Large intestine (tissue), 3 donors: ENCODE measurements at regions not wholly inside any gene's neighbourhood (a gene's known extent, or its start where the extent isn't known, plus 50 kb on each side); places are given as distances from the start of the nearest gene placed in this dataset.

Experiments
- DNase-seq, 2 donors: peaks; one replicate each; pipeline versions ENCODE4 v3.0.0 to v3.0.0-alpha.2; 2013
- H3K27ac ChIP-seq: one replicate; pipeline ENCODE4 v1.5.1; 2013; ENCODE audit warnings: low read length
- H3K27me3 ChIP-seq: 2 replicates; pipeline ENCODE4 v1.6.1; 2013; ENCODE audit warnings: low read length; ENCODE audit not compliant: control insufficient read depth, insufficient read depth
- H3K36me3 ChIP-seq: 2 replicates; pipeline ENCODE4 v1.6.1; 2013; ENCODE audit warnings: low read length; ENCODE audit not compliant: control insufficient read depth, insufficient read depth
- H3K4me1 ChIP-seq: one replicate; pipeline ENCODE4 v1.6.1; 2013; ENCODE audit warnings: low read length; ENCODE audit not compliant: control insufficient read depth, insufficient read depth
- H3K4me3 ChIP-seq: one replicate; pipeline ENCODE4 v1.5.1; 2013; ENCODE audit warnings: low read length
- H3K9me3 ChIP-seq: one replicate; pipeline ENCODE4 v1.6.1; 2013; ENCODE audit warnings: mild to moderate bottlenecking, low read depth, low read length, moderate library complexity; ENCODE audit not compliant: control insufficient read depth
- WGBS: methylation state at CpG from one replicate; pipeline ENCODE4 v1.1.5; 2013; ENCODE audit warnings: low lambda C conversion rate; ENCODE audit not compliant: insufficient coverage; 5-methylcytosine and 5-hydroxymethylcytosine counted together

DNA sequence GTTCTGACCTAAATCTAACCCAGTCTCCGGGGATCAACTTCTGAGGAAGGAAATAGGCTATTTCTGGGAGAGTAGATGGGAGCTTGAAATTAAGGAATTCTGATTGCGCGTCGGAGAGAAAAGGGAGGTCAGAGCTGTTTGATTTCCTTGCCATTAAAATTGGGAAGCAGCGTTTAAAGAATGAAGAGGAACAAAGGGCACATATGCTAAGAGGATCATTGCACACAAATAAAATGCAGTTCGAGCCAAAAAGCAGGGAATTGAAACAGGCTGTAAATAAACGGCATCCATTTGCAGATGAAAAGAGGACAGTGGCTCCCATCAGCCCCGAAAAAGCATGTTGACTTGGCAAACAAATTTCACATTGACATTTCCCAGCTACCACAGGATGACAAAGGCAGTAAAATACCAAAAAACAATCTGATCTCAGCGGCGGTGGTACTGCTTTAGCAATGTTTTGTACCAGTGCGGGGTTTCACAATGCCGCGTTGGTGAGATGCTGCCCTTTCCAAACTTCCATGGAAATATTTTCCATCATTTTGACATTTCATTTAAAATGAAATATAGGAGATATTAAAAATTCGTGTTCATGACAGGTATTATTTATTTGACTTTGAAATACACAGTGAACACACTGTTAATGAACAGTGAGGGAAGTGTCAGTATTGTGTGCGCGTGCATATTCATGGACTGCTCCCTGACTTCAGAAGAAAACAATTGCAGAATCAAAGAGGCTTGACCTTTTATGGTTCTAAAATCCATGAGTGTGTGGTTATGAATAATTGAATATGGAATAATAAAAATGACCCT is 108.8 kb downstream of the SQOR start:
- Histone ChIP-seq H3K27ac (no peak overlapping the region), H3K36me3 (no peaks in the 10 kb centered on the region), H3K9me3 (no peaks in the 10 kb centered on the region), H3K27me3 (peaks cover 12% of the 10 kb centered on the region), H3K4me1 (no peaks in the 10 kb centered on the region), H3K4me3 (no peak overlapping the region)
- 65% methylated on average over 8 of the region's 16 CpGs for WGBS
- DNase-seq, result no peak

DNA sequence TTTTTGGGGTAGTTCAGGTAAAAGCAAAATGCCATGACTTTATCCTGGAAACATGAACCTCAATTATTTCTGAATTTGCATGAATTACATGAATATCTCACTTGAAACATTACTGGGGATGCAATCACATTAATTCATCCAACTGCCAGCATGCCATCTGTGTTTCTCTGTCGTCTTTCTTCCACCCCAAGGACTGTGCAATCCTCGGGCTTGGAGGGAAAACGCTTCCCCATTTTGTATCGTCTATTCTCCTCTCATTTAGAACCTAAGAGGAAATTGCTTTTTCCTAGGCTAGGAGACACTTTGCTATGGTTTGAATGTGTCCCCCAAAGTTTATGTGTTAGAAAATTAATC is 109.4 kb downstream of the SQOR start:
- Histone ChIP-seq H3K27me3 (peaks cover 12% of the 10 kb centered on the region), H3K4me1 (no peaks in the 10 kb centered on the region), H3K9me3 (no peaks in the 10 kb centered on the region), H3K36me3 (no peaks in the 10 kb centered on the region), H3K4me3 (no peak overlapping the region), H3K27ac (no peak overlapping the region)
- 80% methylated on average over 1 of the region's 4 CpGs for WGBS
- DNase-seq, result no peak

DNA sequence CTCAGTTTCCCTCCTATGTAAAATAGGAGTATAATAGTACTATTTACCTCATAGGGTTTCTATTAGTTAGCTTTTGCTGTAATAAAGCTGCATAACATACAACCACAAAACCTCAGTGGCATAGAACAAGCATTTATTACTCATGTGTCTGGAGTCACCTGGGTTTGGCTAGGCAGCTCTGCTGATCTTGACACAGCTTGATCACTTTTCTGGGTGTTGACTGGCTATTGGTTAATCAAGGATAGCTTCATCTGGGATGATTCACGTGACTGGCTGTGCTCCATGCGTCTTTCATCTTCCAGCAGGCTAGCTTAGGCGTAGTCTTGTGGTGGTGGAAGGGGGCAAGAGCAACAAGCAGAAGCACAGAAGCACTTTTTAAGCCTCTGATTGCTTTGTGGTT is 112.6 kb downstream of the SQOR start:
- Histone ChIP-seq H3K4me1 (no peaks in the 10 kb centered on the region), H3K27ac (no peak overlapping the region), H3K9me3 (no peaks in the 10 kb centered on the region), H3K36me3 (no peaks in the 10 kb centered on the region), H3K27me3 (peaks cover 12% of the 10 kb centered on the region), H3K4me3 (no peak overlapping the region)
- DNase-seq, result no peak
- no CpG with 5 or more reads among the region's 3 CpGs for WGBS

DNA sequence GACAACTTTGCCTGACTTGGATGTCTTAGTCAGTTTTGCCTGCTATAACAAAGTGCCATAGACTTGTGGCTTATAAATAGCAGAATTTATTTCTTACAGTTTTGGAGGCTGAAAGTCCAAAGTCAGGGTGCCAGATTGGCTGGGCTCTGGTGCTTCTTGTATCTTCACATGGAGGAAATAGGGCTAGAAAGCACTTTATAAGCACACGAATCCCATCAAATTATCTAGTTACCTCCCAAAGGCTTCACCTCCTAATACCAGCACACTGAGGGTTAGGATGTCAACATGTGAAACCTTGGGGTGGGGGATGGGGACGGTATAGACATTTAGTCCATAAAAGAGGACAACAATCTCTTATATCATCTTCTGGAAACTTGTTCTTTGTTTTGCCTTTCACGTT is 116.8 kb downstream of the SQOR start:
- Histone ChIP-seq H3K36me3 (no peaks in the 10 kb centered on the region), H3K4me3 (no peak overlapping the region), H3K27me3 (no peaks in the 10 kb centered on the region), H3K4me1 (no peaks in the 10 kb centered on the region), H3K27ac (no peak overlapping the region), H3K9me3 (no peaks in the 10 kb centered on the region)
- no CpG with 5 or more reads among the region's 3 CpGs for WGBS
- no peak for DNase-seq

DNA sequence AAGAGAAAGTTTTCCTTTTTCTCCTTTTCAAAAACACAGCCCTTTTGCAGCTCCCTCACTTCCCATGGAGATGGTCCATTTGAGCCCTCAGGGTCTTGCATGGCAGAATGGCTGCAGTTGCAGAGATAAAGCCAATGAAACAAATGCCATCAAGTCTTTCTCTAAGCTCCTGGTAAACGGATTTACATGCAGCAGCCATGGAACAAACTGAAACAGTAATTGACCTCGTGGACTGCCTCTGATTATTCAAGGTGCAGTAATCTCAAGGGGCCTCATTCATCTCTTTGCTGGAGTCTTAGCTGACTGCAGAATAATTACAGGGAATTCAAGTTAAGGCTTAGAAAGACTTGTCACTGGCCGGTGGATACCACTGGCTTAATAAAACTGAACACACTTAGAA is 125.1 kb downstream of the SQOR start:
- no CpG with 5 or more reads among the region's 3 CpGs for WGBS
- Histone ChIP-seq H3K9me3 (no peaks in the 10 kb centered on the region), H3K27ac (no peak overlapping the region), H3K4me1 (no peaks in the 10 kb centered on the region), H3K36me3 (no peaks in the 10 kb centered on the region), H3K4me3 (no peak overlapping the region), H3K27me3 (peaks cover 2% of the 10 kb centered on the region)
- no peak for DNase-seq

DNA sequence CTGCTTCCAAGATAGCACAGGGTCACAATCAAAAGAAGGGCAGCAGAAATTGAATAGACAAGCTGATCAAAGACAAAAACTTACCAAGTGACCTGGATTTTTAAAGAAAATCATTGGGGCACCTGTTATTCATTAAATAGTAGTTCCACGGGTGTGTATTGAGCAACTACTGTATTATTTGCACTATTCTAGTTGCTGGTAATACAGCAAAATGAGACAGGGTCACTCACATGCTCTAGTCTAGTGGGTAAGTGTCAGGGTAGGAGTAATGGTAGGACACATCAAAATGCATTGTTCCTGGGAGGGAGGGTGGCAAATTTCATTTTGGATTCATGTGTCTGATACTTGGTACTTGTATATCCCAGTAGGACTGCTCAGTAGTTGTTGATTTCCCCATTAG is 127.9 kb downstream of the SQOR start:
- H3K27ac ChIP-seq, result no peak overlapping the region
- H3K4me3 ChIP-seq, result no peak overlapping the region
- DNase-seq, result no peak
- peaks cover 2% of the 10 kb centered on the region for H3K27me3 ChIP-seq
- no CpG with 5 or more reads among the region's 1 CpG for WGBS
- no peaks in the 10 kb centered on the region for H3K4me1 ChIP-seq
- H3K9me3 ChIP-seq, result no peaks in the 10 kb centered on the region
- no peaks in the 10 kb centered on the region for H3K36me3 ChIP-seq

DNA sequence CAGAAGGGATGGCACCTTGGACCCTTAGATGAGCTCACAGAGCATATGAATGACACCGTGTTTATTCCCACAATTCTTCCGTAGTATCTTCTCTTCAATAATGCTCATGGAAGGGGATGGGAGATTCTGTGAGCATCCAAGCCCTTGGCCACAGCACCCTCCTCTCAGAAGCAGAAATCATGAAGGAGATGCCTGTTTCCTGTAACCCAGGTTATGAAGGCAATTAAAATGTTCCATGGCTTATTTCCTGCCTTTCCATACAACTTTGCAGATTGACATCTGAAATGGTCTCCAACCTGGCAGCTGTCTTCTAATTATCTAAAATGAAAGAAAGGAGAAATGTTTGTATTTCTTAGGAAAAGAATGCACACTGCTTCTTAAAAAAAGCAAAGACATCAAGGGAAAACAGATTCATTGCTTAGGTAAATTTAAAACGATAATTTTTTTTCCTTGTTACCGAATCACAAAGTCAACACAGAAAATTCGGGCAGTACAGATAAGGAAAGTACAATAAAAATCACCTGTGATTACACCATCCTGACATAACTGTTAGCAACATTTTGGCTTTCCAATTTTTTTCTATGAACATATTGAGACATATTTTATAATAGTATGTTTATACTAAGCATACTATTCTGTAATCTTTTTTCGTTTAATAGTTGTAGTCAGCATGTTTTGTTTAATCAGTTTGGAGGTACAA is 128.5 kb downstream of the SQOR start:
- no peak for DNase-seq
- 91% methylated on average over 1 of the region's 6 CpGs for WGBS
- no peaks in the 10 kb centered on the region for H3K4me1 ChIP-seq
- H3K27ac ChIP-seq, result no peak overlapping the region
- H3K36me3 ChIP-seq, result no peaks in the 10 kb centered on the region
- no peak overlapping the region for H3K4me3 ChIP-seq
- H3K27me3 ChIP-seq, result peaks cover 2% of the 10 kb centered on the region
- H3K9me3 ChIP-seq, result no peaks in the 10 kb centered on the region

DNA sequence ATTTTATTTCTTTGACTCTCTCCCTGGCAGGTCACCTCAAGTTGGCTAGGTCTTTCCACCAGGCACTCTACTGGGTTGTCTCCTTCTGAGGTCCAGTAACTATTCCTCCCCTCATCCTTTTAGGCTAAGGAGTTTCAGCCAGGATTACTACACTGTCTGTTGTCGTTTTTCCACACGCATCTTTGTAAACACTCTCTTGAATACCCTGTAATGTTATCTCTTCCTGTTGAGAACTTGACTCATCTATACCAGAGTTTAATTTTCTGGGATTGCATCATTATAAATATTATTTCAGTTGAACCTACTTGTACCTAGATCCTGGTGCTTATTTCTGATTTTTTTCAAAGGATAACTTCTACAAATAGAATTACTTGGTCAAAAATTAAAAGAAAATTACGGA is 138.3 kb downstream of the SQOR start:
- peaks cover 2% of the 10 kb centered on the region for H3K27me3 ChIP-seq
- WGBS, result 63% methylated on average over 3 of the region's 3 CpGs
- no peak overlapping the region for H3K4me3 ChIP-seq
- H3K9me3 ChIP-seq, result no peaks in the 10 kb centered on the region
- no peaks in the 10 kb centered on the region for H3K4me1 ChIP-seq
- H3K36me3 ChIP-seq, result no peaks in the 10 kb centered on the region
- H3K27ac ChIP-seq, result no peak overlapping the region
- no peak for DNase-seq

DNA sequence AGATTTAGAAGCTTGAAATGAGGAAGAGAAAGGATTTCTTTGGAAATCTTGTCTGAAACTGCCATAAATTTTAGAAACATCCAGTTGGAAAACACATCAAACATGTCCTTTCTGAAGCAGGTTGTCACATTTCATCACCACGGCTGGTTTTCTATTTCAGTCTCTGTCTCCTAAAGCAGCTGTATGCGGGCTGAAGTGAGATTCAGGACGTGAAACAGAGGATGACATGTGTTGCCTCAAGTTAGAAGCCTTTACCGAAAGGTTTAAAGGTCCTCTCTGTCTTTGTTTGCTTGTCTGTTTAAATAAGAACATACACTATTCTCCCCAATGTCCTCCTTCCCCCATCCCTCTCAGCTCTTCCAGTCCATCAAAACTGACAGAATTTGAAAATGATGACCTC is 141.9 kb downstream of the SQOR start:
- Histone ChIP-seq H3K27ac (no peak overlapping the region), H3K4me1 (no peaks in the 10 kb centered on the region), H3K36me3 (no peaks in the 10 kb centered on the region), H3K9me3 (no peaks in the 10 kb centered on the region), H3K27me3 (peaks cover 2% of the 10 kb centered on the region), H3K4me3 (no peak overlapping the region)
- no peak for DNase-seq
- WGBS, result no CpG with 5 or more reads among the region's 4 CpGs

DNA sequence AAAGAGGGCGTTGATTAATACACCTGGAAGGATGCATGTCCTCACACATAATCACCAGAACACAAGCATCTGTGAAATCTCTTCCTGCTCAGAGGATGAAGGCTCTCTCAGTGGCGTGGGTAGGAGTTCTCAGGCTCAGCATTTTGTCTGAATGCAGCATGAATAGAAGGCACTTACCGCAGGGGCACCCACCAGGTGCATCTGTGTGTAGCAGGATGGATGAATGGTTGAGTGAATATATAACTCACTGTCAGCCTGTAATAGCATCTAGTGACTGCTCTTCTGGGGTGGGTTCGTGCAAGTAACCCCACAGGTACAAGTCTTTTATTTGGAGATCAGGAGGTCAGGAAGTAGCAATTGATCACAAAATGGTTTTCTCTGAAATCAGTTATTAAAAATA is 143.0 kb downstream of the SQOR start:
- H3K9me3 ChIP-seq, result no peaks in the 10 kb centered on the region
- WGBS, result no CpG with 5 or more reads among the region's 4 CpGs
- no peaks in the 10 kb centered on the region for H3K36me3 ChIP-seq
- no peaks in the 10 kb centered on the region for H3K4me1 ChIP-seq
- H3K27ac ChIP-seq, result no peak overlapping the region
- no peak overlapping the region for H3K4me3 ChIP-seq
- no peak for DNase-seq
- H3K27me3 ChIP-seq, result peaks cover 5% of the 10 kb centered on the region

DNA sequence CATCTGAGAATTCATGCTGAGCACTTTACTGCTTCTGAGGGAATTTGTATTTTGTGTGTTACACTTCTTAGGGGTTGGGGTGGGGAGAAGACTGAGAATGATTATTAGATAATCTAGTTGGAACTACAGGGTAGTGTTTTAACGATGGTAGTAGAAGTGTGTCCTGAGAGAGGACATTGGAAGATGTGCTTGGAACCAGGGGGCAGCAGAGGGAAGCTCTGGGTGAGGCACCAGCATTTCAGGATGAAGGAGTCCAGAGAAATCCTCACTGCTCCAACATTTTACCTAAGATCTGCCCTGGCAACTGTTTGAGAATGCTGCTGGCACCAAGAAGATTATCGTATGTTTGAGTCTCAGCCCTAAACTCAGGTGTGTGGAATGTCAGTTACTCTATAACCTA is 145.5 kb downstream of the SQOR start:
- Histone ChIP-seq H3K36me3 (no peaks in the 10 kb centered on the region), H3K4me3 (no peak overlapping the region), H3K27me3 (peaks cover 8% of the 10 kb centered on the region), H3K4me1 (no peaks in the 10 kb centered on the region), H3K9me3 (no peaks in the 10 kb centered on the region), H3K27ac (no peak overlapping the region)
- no peak for DNase-seq
- WGBS, result no CpG with 5 or more reads among the region's 2 CpGs
